ENCODE measurements at regions not wholly inside any gene's neighbourhood (a gene's known extent, or its start where the extent isn't known, plus 50 kb on each side); places are given as distances from the start of the nearest gene placed in this dataset.

DNA sequence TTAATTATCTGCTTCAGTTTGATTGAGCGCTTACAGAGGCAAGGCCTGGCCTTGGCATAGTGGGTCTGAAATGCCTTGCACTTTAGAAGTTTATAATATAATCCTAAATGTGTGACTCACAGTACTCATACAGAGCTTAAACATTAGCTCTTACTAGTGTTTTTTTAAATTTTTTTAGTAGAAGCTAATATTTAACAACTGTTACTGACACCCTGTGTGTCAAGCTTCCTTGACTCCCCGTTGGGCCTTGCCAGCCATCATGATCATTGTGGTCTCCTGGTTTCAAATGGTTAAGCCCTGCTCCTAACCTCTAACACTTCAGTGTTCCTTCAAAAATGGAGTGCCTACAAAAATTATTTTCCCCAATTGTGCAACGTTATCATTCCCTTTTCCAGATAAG, 126.9 kb downstream of the GALC start:
- no peaks in the 10 kb centered on the region for H3K4me1 ChIP-seq (ENCODE audit: insufficient read depth, low read length)
- H3K4me2 ChIP-seq (ENCODE audit: insufficient read depth, low read length): no peak overlapping the region
- no peaks in the 10 kb centered on the region for H3K9me3 ChIP-seq (ENCODE audit: insufficient read depth, low read length, severe bottlenecking)
- no peak overlapping the region for H3K4me3 ChIP-seq (ENCODE audit: low read depth in 1 of 2, low read length in 2 of 2)
- H3K36me3 ChIP-seq (ENCODE audit: insufficient read depth, low read length): no peaks in the 10 kb centered on the region
- no peak overlapping the region for H2AFZ ChIP-seq (ENCODE audit: low read depth, low read length)
- TF ChIP-seq, protein P1, sequence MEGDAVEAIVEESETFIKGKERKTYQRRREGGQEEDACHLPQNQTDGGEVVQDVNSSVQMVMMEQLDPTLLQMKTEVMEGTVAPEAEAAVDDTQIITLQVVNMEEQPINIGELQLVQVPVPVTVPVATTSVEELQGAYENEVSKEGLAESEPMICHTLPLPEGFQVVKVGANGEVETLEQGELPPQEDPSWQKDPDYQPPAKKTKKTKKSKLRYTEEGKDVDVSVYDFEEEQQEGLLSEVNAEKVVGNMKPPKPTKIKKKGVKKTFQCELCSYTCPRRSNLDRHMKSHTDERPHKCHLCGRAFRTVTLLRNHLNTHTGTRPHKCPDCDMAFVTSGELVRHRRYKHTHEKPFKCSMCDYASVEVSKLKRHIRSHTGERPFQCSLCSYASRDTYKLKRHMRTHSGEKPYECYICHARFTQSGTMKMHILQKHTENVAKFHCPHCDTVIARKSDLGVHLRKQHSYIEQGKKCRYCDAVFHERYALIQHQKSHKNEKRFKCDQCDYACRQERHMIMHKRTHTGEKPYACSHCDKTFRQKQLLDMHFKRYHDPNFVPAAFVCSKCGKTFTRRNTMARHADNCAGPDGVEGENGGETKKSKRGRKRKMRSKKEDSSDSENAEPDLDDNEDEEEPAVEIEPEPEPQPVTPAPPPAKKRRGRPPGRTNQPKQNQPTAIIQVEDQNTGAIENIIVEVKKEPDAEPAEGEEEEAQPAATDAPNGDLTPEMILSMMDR (IDR thresholded peaks at IDR 0.05; ENCODE audit: borderline replicate concordance, extremely low read depth, low read length, poor library complexity, severe bottlenecking): no peak
- TF ChIP-seq EZH2 (IDR thresholded peaks at IDR 0.05; ENCODE audit: borderline replicate concordance, low read depth, low read length, severe bottlenecking): no peak
- H3K27me3 ChIP-seq (ENCODE audit: insufficient read depth, low read length, poor library complexity): no peaks in the 10 kb centered on the region
- ATAC-seq (ENCODE audit: insufficient read depth, low read depth): no peak
- no peak for DNase-seq
- H4K20me1 ChIP-seq (ENCODE audit: insufficient read depth, low read length): no peaks in the 10 kb centered on the region
- H3K27ac ChIP-seq (ENCODE audit: low read length): no peak overlapping the region
- H3K79me2 ChIP-seq (ENCODE audit: insufficient read depth, low read length): no peaks in the 10 kb centered on the region
- H3K9ac ChIP-seq (ENCODE audit: low read depth, low read length): no peak overlapping the region

DNA sequence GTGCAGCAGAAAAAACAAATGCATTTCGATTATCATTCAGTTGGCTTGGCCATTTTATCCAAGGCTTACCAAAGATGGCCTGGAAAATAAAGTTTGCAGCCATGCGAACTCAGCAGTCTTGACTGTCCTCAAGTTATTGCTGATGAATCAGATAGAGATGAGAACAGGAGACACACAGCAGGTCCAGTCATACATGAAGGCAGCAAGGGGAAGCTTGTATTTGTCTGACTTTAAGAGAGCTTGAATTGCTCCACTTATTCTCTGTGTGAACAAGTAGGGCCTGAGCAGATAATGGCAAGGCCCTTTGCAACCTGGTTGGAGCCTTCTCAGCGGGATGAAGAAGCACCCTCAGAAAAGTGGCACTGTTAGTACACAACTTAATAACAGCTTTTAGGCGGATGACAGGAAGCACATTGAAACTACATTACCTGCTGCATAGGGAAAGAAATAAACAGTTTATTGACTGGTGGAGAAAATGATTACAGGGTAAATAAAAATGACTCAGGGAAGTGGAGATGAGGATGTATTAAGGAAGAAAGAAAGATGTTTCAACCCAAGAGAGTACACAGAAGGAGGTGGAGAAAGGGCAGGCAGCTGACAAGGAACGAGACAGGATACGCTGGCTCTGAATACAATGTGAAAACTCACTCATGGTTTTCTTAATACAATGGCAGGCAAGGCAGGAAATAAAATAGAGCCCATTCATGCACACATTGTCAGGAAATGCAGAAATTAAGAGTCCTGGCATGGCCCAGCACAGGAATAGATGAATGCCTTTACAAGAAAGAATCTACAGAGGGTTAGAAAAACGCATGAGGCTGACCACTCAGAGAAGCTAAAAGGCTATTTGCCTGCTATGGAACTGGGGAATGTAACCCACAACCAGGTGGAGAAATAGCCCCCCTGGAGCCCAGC, 128.4 kb downstream of the GALC start:
- no peak overlapping the region for H3K4me2 ChIP-seq (ENCODE audit: insufficient read depth, low read length)
- no peak for DNase-seq
- H3K79me2 ChIP-seq (ENCODE audit: insufficient read depth, low read length): no peaks in the 10 kb centered on the region
- no peak overlapping the region for H3K4me3 ChIP-seq (ENCODE audit: low read depth in 1 of 2, low read length in 2 of 2)
- ATAC-seq (ENCODE audit: insufficient read depth, low read depth): no peak
- no peaks in the 10 kb centered on the region for H3K27me3 ChIP-seq (ENCODE audit: insufficient read depth, low read length, poor library complexity)
- no peaks in the 10 kb centered on the region for H3K36me3 ChIP-seq (ENCODE audit: insufficient read depth, low read length)
- no peak for TF ChIP-seq EZH2 (IDR thresholded peaks at IDR 0.05; ENCODE audit: borderline replicate concordance, low read depth, low read length, severe bottlenecking)
- TF ChIP-seq, protein P1 (IDR thresholded peaks at IDR 0.05; ENCODE audit: borderline replicate concordance, extremely low read depth, low read length, poor library complexity, severe bottlenecking): no peak
- no peak overlapping the region for H2AFZ ChIP-seq (ENCODE audit: low read depth, low read length)
- no peak overlapping the region for H3K27ac ChIP-seq (ENCODE audit: low read length)
- no peak overlapping the region for H3K9ac ChIP-seq (ENCODE audit: low read depth, low read length)
- H4K20me1 ChIP-seq (ENCODE audit: insufficient read depth, low read length): no peaks in the 10 kb centered on the region
- H3K9me3 ChIP-seq (ENCODE audit: insufficient read depth, low read length, severe bottlenecking): no peaks in the 10 kb centered on the region
- no peaks in the 10 kb centered on the region for H3K4me1 ChIP-seq (ENCODE audit: insufficient read depth, low read length)

DNA sequence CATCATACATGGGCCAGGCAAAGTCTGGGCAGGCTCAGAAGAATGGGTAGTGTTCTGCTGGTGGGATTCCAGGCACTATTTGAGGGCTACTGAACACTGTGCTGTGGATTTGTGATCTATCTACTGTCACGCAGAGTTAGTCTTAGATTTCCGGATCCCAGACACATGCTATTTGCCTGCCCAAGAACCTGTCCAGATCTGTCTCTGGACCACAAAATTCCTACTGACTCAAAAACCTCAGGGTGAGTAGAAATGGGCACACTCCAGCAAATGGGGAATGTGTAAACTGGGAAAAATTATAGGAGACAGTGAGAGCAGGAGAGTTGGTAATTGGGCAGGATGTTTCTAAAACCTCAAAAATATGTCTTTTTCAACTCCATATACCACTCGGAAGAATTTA, 129.9 kb downstream of the GALC start:
- Histone ChIP-seq H4K20me1 (ENCODE audit: insufficient read depth, low read length) (no peaks in the 10 kb centered on the region), H3K27me3 (ENCODE audit: insufficient read depth, low read length, poor library complexity) (no peaks in the 10 kb centered on the region), H3K36me3 (ENCODE audit: insufficient read depth, low read length) (no peaks in the 10 kb centered on the region), H3K79me2 (ENCODE audit: insufficient read depth, low read length) (no peaks in the 10 kb centered on the region), H3K4me3 (ENCODE audit: low read depth in 1 of 2, low read length in 2 of 2) (no peak overlapping the region), H3K27ac (ENCODE audit: low read length) (no peak overlapping the region), H3K4me1 (ENCODE audit: insufficient read depth, low read length) (no peaks in the 10 kb centered on the region), H3K9me3 (ENCODE audit: insufficient read depth, low read length, severe bottlenecking) (no peaks in the 10 kb centered on the region), H3K4me2 (ENCODE audit: insufficient read depth, low read length) (no peak overlapping the region), H2AFZ (ENCODE audit: low read depth, low read length) (no peak overlapping the region), H3K9ac (ENCODE audit: low read depth, low read length) (no peak overlapping the region)
- ATAC-seq (ENCODE audit: insufficient read depth, low read depth) (no peak), DNase-seq (no peak)
- TF ChIP-seq, protein P1 (IDR thresholded peaks at IDR 0.05; ENCODE audit: borderline replicate concordance, extremely low read depth, low read length, poor library complexity, severe bottlenecking): no peak
- TF ChIP-seq EZH2 (IDR thresholded peaks at IDR 0.05; ENCODE audit: borderline replicate concordance, low read depth, low read length, severe bottlenecking): no peak
